Right forelimb (tissue), 1 donor: ENCODE measurements at regions not wholly inside any gene's neighbourhood (a gene's known extent, or its start where the extent isn't known, plus 50 kb on each side); places are given as distances from the start of the nearest gene placed in this dataset.

Experiments used
- DNase-seq: peaks from one replicate; pipeline ENCODE4 v3.0.0-alpha.2; 2018

DNA sequence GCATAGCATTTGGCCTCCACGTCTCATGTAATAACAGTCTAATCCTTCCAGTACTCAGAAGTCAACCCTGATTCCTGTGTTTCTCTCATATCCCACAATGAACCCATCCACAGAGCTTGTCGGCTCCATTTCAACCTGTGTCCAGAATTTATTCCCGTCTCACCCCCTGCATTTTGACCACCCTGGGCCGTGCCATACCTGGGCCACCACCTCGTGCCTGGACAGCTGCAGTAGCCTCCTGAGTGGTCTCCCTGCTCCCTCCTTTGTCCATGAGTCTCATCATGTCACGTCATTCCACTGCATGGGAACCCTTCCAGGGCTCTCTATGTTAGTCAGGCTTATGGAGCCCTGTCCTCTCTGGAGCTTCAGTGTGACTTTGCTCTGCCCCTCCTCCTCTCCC lies 670.6 kb downstream of the PTPRU start:
- no peak for DNase-seq

DNA sequence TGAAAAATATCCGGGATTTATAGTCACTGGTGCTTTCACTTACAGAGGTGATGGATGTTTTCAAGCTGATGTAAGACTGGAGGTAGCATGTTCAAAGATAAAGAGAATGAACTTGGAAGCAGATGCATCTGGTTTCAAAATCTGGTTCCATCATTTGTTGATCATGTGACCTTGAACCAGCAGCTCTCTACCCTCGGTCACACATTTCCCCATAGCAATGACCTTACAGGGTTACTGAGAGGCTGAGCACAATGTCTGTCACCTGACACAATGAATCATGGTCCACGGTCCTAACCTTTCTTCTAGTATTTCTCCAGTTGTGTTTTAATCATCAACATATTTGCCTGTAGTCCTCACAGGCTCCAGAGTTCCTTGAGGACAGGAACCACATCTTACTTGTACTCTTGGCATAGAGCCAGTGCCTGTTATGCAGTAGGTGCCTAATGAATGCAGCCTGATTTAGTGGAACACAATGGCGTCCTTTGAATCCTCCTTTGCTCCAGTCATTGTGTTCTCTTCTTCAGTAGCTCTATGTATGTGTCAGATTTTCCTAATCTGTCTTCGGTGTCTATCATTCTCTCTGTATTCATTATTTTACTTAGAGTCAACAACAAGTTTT lies 667.3 kb downstream of the PTPRU start:
- no peak for DNase-seq

- DNase-seq: no peak
These were observed 665.5 kb downstream of the PTPRU start for GRCh38 chr1:29901624-29902325.

- DNase-seq: peak; percentile 56
These were observed 664.4 kb downstream of the PTPRU start for GRCh38 chr1:29900712-29901111.

DNA sequence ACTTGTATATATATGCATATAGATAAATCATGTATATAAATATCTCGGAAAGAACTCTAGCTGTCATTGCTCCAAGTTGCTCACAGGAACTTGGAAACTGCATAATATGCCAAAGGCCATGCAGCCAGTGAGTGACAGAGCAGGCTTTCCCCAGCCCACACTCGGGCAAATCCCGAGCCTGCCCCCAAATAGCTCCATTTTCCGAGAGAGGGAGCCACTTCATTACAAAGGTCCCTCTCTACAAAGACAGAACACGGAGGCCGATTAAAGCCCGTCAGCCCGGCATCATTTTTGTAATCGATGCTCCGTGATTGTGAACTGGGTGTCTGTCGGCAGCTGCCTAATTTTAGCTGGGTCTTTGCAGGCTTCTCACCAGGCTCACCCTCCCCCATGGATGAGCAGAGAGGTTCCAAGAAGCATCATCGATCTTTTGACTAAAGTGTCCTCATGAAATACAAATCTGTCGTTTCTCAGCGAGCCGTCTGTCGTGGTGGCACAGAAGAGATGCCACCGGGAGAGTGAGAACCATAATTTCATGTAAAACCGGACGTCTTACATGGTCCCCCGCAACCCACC lies 663.9 kb downstream of the PTPRU start:
- no peak for DNase-seq

- DNase-seq: no peak
These were observed 660.7 kb downstream of the PTPRU start for GRCh38 chr1:29896791-29897714.

GRCh38 chr1:29896300-29896699 lies 660.0 kb downstream of the PTPRU start:
- no peak for DNase-seq

DNA sequence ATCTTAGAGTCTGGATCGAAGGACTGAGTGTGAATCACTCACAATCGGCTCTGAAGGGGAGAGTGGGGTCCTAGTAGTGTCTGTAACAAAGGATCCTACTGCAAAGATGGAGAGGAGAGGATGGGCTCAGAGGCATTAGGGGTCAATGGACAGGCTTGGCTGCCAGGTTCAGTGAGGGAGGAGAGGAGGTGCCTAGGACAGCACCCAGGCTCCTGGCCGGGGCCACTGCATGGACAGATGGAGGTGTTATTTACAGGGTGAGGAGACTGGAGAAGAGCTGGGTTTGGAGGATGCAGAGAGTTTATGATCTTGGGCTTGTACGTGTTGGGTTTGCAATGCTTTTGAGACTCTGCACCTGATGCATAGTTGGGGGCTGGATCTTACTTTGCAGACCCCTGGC lies 658.9 kb downstream of the PTPRU start:
- DNase-seq: no peak

DNA sequence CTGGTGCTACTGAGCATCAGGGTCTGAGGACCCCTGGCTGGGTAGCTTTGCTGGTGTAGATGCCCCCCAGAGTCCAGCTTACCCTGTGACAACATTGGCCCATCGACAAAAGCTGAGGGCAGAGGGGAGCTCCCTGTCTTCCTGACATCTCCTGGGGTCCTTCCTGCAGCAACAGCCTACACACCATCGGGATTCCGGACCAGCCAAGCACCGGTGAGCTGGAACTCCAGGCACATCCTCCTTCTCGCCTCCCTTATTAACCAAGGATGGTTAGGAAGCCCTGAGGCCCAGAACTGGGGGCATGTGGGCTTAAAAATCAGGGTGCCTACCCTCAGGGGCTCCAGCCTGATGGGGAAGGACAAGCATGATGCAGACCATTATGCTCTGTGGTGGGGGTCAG lies 658.0 kb downstream of the PTPRU start:
- DNase-seq: no peak

DNA sequence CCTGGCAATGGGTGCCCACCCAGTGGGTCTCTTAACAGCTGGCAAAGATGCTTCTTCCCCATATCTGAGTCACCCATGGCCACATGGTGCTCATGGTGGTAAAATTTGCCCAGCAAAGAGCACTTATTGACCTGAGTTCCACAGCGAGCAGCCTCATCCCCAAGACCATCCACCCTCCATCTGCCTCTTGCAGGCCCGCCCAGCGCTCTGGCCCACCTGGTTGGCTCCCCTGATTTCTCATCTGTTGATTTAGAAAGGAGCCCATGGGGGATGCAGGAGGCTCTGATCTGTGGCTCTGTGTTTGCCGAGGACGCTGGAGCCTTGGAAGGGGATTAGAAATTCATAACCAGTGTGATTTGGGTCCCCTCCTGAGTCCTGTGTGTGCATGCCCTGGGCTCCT lies 657.5 kb downstream of the PTPRU start:
- no peak for DNase-seq

DNA sequence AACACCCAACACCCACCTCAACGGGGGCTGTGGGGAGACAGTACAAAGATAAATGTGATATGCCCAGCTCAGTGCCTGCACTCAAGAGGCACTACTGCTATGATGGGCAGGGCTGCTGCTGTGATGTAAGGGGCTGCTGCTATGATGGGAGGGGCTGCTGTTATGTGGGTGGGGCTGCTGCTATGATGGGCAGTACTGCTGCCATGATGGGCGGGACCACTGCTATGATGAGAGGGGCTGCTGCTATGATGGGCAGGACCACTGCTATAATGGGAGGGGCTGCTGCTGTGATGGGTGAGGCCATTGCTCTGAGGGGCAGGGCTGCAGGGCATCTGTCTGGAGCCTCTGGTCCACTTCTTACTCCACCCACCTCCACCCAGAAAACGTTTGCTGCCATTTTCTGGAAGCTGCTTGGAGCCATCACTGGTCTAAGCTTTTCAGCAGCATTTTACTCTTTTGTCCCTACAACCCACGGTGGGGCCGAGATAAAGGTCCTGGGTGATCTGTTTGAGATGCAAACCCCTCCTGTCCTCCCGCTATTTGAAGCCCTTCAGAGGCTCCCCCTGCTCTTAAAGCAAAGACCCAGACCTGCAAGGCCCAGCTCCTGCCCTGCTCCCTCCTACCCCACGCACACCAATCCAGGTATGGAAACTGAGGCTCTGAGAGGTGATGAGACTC lies 656.9 kb downstream of the PTPRU start:
- DNase-seq: no peak

GRCh38 chr1:29892247-29892646 lies 655.9 kb downstream of the PTPRU start:
- DNase-seq: no peak

DNA sequence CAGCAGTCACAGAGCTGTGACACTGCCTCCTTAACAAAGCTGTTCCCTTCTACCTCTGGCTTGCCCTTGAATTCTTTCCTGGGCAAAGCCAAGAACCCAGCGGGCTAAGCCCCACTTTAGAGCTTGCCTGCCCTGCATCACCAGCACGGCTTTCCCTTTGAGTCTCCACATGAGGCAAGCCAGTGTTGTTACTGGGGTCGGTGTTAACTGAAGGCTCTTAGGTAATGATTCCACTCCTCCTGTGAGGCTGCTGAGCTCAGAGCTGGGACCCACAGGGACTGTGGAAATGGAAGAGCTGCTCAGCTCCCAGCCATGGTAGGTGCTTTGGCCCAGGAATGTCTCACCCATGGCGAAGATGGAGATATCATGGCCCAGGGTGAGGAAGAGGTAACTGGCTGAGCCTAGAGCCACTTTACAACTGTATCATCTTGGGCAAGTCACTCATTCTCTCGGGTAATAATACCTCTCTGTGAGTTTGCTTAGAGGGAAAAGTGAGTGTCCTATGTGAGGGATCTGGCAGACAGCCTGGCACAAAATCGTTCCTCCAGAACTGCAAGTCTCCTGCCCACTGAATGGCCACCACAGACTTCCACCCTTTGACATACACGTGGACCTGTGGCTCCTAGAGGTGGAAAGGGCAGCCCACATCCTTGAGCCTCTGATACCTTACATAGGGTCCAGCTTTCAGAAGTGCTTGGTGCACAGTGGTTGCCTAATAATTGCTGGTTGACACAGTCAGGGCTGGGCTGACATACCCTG lies 654.1 kb downstream of the PTPRU start:
- no peak for DNase-seq

GRCh38 chr1:29889776-29890175 lies 653.5 kb downstream of the PTPRU start:
- no peak for DNase-seq

DNA sequence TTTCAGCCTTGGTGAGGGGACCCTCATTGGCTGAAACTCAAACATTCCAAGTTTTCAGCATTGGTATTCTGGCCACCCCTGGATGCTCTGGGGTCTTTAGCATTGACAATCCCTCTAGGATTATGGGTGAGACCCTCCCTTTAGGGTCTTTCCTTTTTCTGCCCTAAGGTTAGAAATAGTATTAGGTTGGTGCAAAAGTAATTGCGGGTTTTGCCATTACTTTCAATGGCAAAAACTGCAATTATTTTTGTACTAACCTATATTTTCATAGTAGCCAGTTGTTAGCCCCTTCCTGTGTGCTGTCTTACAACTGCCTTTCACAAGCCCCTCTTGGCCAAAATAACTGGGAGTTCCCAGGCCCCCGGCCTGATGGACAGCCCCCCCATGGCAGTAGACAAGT lies 648.4 kb downstream of the PTPRU start:
- no peak for DNase-seq

DNA sequence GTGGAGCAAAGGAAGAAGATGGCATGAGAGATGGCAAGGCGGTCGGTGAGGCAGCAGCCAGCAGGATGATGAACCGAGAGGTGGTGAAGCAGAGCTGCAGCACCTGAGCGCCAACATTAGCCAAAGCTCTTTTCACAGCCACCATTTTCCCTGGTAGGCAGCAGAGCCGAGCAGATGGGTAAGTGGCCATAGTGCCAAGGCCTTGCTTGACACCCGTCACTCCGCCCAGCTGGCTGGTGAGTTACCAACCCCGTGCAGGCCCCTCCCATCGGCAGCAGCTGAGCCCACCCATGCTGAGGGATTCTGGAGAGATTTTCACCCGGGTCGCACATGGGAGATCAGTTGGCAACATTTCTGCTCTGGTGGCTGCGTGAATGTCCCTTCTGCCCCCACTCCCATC lies 647.7 kb downstream of the PTPRU start:
- DNase-seq: no peak

- no peak for DNase-seq
These were observed 647.1 kb downstream of the PTPRU start for GRCh38 chr1:29883411-29883832.

DNA sequence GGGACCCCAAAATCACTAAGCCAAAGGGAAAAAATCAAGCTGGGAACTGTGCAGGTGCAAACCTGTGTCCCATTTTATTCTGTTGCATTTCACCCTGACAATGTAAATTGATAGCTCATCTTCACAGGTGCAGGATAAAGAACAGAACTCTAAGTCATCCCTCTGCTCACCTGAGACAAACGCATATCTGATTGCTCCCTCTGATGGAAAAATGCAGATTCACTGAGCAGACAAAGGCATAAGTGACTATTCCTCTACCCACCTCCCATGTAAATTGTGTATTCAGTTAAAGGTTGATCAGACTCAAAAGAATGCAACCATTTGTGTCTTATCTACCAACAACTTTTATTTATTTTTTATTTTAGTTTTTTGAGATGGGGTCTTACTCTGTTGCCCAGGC lies 644.2 kb downstream of the PTPRU start:
- DNase-seq: no peak

- DNase-seq: no peak
These were observed 642.9 kb downstream of the PTPRU start for GRCh38 chr1:29879217-29879616.

DNA sequence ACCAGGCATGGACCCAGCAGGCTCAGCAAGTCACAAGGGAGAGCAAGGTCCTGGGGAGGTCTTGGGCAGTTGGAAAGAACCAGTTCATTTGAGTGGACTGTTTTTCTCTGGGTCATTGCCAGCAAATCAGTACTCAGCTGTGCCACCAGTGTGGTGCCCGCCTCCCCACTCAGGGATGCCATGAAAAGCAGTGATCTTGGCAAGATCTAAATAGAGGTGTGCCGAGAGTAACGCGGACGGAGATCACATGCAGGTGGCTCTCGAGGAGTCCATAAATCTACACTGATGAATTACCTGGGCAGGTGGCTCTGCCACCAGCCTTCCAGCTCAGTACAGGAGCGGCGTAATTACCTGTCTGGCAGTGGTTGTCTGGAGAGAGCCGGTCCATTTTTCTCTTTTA lies 642.2 kb downstream of the PTPRU start:
- DNase-seq: peak; percentile 13

DNA sequence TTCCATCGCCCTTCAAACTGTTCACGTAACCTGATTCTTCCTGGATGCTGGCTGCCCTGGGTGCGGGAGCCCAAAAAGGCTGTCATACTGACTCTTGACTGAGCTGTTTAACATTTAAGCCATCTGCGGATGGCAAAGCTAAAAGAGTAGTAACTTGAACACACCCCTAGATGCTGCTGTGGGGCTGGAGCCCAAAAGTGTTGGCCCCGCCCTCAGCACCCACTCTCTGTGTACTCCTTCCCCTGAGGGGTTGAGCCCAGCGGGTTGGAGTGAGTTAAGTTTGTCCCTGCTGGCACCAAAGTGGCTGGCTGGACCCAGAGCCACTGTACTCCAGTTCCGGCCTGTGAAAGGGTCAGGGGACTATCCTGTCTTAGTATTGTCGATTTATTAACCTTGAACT lies 640.6 kb downstream of the PTPRU start:
- DNase-seq: no peak

- no peak for DNase-seq
These were observed 640.1 kb downstream of the PTPRU start for GRCh38 chr1:29876441-29876840.
